ENCODE measurements at regions not wholly inside any gene's neighbourhood (a gene's known extent, or its start where the extent isn't known, plus 50 kb on each side); places are given as distances from the start of the nearest gene placed in this dataset.

DNA sequence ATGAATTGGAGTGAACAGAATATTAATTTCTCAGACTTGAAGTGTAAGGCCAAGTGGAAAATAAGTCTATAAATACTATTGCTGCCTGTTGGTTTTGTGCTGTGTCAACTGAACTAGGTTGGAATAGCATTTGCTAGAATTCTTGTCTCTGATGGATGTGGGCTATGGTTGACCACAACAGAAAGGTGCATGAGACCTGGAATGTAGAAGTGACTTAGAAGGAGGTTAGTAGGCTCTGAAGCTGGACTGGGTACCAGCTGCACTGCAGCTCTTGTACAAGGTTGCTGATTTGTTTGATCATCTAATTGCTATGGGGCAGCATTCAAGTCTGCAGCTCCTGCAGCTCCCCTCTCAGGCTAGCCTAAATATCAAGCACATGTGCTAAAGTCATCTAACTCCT is 479.0 kb upstream of the NRSN1 start:
- no peak overlapping the region for H3K27ac ChIP-seq
- DNase-seq (ENCODE audit: low spot score), result no peak
- TF ChIP-seq, protein P1, sequence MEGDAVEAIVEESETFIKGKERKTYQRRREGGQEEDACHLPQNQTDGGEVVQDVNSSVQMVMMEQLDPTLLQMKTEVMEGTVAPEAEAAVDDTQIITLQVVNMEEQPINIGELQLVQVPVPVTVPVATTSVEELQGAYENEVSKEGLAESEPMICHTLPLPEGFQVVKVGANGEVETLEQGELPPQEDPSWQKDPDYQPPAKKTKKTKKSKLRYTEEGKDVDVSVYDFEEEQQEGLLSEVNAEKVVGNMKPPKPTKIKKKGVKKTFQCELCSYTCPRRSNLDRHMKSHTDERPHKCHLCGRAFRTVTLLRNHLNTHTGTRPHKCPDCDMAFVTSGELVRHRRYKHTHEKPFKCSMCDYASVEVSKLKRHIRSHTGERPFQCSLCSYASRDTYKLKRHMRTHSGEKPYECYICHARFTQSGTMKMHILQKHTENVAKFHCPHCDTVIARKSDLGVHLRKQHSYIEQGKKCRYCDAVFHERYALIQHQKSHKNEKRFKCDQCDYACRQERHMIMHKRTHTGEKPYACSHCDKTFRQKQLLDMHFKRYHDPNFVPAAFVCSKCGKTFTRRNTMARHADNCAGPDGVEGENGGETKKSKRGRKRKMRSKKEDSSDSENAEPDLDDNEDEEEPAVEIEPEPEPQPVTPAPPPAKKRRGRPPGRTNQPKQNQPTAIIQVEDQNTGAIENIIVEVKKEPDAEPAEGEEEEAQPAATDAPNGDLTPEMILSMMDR (IDR thresholded peaks at IDR 0.05), result no peak
- H3K4me3 ChIP-seq, result no peak overlapping the region

DNA sequence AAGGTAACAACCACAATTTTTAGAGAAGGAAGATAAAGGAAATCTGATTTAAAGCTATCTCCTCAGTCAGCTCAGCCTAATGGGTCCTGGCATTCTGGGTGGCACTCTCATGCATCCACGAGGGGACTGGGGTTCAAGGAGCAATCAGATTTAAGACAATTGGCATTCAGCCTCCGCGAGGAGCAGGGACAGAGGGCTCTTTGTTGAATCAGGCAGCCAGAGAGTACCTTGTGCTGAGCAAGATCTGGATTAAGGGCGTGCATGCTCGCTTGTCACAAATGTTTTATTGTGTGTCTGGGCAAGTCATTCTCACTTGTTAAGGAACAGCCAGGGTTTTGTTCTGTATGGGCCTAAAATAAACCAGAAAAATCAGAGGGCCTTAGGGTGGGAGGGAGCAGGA is 475.3 kb upstream of the NRSN1 start:
- TF ChIP-seq, protein P1 (IDR thresholded peaks at IDR 0.05), result no peak
- no peak overlapping the region for H3K4me3 ChIP-seq
- DNase-seq (ENCODE audit: low spot score), result no peak
- no peak overlapping the region for H3K27ac ChIP-seq

DNA sequence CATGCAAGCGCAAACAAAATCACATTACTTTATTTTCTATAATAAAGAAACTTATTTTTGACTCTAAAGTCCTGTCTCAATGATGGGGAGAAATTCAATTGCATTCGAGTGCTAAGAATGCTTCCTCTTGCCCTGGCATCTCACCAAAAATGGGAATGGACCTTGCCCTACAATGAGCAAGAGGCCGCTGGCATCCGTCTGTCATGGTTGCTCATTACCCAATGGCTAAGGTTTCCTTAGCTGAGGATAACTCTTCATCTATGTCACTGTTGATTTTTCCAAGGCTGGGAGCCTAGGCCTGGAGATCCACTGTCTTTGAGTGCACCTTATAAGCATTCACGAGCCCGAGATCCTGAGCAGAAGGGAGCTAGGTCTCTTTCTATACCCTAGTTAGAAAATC is 471.3 kb upstream of the NRSN1 start:
- Histone ChIP-seq H3K27ac (no peak overlapping the region), H3K4me3 (no peak overlapping the region)
- TF ChIP-seq, protein P1 (IDR thresholded peaks at IDR 0.05), result no peak
- DNase-seq (ENCODE audit: low spot score), result no peak

DNA sequence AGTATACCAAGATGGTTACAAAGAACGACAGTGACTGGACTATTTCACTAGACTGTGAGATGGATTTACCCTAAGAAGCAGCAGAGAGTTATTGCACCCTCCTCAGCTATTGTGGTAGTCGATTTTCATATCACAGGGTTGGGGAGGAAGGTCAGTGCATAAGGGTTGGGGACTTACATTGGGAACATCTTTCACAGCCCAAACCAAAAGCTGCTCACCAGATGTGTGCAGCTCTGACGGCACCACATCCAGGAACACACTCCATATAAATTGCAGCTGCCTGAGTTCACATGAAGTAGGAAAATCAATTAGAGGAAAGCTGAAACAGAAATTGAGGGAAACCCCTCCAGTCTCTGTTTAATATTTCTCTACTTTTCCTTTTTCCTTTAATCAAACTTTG is 470.5 kb upstream of the NRSN1 start:
- no peak overlapping the region for H3K27ac ChIP-seq
- DNase-seq (ENCODE audit: low spot score), result no peak
- TF ChIP-seq, protein P1 (IDR thresholded peaks at IDR 0.05), result no peak
- no peak overlapping the region for H3K4me3 ChIP-seq

DNA sequence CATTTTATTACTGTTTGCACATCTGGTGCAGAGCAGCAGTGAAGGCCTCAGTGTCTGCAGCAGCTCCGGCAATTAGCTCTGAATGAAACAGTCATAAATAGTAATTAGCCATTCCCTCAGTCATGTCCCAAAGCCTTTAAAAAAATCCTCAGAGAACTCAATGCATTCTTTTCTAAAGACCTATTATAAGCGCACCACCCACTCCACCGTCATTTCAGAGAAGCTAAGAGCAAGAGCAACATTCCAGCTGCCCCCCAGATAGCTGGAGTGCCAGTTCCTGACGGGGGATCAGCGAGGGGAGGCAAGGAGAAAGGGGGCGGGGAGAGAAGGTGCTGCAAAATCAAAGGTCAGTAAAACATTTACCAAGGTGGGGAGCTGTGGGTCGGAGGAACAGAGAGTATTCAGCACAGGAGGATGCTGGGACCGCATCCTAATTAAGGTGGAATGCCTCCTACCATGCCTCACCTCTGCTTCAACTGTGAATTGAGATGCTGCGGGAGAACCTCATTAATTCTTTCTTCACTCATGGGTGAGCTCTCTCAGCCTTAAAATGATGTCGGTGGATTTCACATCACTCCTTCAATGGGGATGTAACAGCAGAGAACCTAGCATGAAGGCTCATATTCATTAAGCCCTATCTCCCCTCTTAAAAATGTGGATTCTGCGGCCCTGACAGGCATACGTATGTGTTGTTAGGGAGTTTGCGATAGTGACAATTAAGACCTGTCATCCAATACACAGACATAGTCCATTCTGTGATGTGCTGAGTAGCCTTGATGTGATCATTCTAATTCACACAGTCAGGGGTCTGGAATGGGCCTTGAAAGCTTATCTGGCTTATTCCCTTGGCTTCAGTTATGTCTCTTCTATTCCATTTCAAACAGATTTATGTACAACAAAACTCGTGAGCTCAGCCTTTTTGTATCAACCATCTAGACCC is 469.5 kb upstream of the NRSN1 start:
- DNase-seq (ENCODE audit: low spot score), result no peak
- H3K4me3 ChIP-seq, result no peak overlapping the region
- TF ChIP-seq, protein P1 (IDR thresholded peaks at IDR 0.05), result no peak
- H3K27ac ChIP-seq, result no peak overlapping the region

DNA sequence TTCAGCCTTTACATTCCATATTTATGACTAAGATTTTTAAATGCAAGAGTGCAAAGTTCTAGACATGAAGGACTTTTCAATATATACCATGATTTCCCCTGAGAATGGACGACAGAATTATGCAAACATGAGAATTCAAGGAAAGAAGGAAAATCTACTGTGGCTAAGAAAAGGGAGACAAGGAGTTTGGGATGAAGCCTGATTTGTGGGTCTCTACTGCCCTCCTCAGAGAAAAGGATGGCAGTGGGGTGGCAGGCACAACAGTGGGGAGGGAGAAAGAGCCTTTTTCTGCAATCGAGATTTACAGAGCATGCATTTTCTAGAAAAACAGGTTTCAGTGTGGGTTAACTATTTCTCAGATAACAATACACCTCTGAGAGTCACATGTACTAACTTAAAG is 466.9 kb upstream of the NRSN1 start:
- no peak overlapping the region for H3K4me3 ChIP-seq
- DNase-seq (ENCODE audit: low spot score), result no peak
- TF ChIP-seq, protein P1 (IDR thresholded peaks at IDR 0.05), result no peak
- H3K27ac ChIP-seq, result no peak overlapping the region

DNA sequence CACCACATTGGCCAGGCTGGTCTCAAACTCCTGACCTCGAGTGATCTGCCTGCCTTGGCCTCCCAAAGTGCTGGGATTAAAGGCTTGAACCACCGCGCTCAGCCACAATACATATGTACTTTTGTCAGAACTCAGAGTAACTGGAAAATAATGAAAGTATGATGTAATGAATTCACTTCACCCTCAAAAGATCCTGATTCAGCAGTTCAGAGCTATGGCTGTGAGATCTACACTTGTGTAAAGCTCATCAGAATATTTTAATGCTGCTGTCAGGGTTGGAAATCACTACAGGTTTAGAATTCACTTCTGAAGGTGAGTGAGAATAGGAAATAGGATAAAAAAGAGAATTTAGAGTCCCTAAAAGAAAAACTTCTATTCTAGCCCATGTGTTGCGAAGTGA is 464.5 kb upstream of the NRSN1 start:
- DNase-seq (ENCODE audit: low spot score), result no peak
- Histone ChIP-seq H3K4me3 (no peak overlapping the region), H3K27ac (no peak overlapping the region)
- TF ChIP-seq, protein P1 (IDR thresholded peaks at IDR 0.05), result no peak

Measured in coronary artery (tissue), 2 donors.